ENCODE measurements at regions not wholly inside any gene's neighbourhood (a gene's known extent, or its start where the extent isn't known, plus 50 kb on each side); places are given as distances from the start of the nearest gene placed in this dataset.
A peak's percentile ranks its signal among the peaks of the same experiment; 100 is the strongest.

GRCh38 chr6:68040312-68040778 lies 594.7 kb upstream of the ADGRB3 start (continued):
- TF ChIP-seq CUX1 (CRISPR knock-in tag; IDR thresholded peaks at IDR 0.05): 0 out of 2 replicates have a peak, but pooled peaks have one; percentile 30
- no peak for TF ChIP-seq TAF9B (IDR thresholded peaks at IDR 0.05; ENCODE audit: partially characterized antibody)
- TF ChIP-seq GTF2F1 (IDR thresholded peaks at IDR 0.05; ENCODE audit: low read depth, low read length): no peak
- TF ChIP-seq TSHZ1 (CRISPR knock-in tag; IDR thresholded peaks at IDR 0.05): no peak
- no peak for TF ChIP-seq UBTF (IDR thresholded peaks at IDR 0.05; ENCODE audit: borderline replicate concordance in 1 of 2, low read depth in 2 of 2, low read length in 2 of 2)
- peak; percentile 51; the same call in 1 of the 2 replicates for TF ChIP-seq ARID1B (IDR thresholded peaks at IDR 0.05)
- peak; percentile 67; the same call in 1 of the 2 replicates for TF ChIP-seq RNF2 (IDR thresholded peaks at IDR 0.05)
- TF ChIP-seq ZNF197 (CRISPR knock-in tag; IDR thresholded peaks at IDR 0.05; ENCODE audit: low read depth): no peak
- no peak for TF ChIP-seq E2F3 (CRISPR knock-in tag; IDR thresholded peaks at IDR 0.05)
- TF ChIP-seq THRB (CRISPR knock-in tag; conservative IDR thresholded peaks at IDR 0.05): 0 out of 2 replicates have a peak, but pooled peaks have one; percentile 17
- TF ChIP-seq BRD9 (IDR thresholded peaks at IDR 0.05; ENCODE audit: low read depth, partially characterized antibody): no peak
- TF ChIP-seq ZBTB17 (CRISPR knock-in tag; IDR thresholded peaks at IDR 0.05): peak; percentile 18; the same call in 1 of the 2 replicates
- TF ChIP-seq RBM25 (IDR thresholded peaks at IDR 0.05; ENCODE audit: low read depth, low read length, severe bottlenecking): no peak
- 0 out of 2 replicates have a peak, but pooled peaks have one; percentile 10 for TF ChIP-seq GATAD2A (IDR thresholded peaks at IDR 0.05)

Measured in K562 (cell line).